Fibroblast of skin of back (primary cell): ENCODE measurements at regions not wholly inside any gene's neighbourhood (a gene's known extent, or its start where the extent isn't known, plus 50 kb on each side); places are given as distances from the start of the nearest gene placed in this dataset.

ENCODE experiments used
- DNase-seq: peaks from one replicate; pipeline ENCODE4 v3.0.0-alpha.2; 2013

DNA sequence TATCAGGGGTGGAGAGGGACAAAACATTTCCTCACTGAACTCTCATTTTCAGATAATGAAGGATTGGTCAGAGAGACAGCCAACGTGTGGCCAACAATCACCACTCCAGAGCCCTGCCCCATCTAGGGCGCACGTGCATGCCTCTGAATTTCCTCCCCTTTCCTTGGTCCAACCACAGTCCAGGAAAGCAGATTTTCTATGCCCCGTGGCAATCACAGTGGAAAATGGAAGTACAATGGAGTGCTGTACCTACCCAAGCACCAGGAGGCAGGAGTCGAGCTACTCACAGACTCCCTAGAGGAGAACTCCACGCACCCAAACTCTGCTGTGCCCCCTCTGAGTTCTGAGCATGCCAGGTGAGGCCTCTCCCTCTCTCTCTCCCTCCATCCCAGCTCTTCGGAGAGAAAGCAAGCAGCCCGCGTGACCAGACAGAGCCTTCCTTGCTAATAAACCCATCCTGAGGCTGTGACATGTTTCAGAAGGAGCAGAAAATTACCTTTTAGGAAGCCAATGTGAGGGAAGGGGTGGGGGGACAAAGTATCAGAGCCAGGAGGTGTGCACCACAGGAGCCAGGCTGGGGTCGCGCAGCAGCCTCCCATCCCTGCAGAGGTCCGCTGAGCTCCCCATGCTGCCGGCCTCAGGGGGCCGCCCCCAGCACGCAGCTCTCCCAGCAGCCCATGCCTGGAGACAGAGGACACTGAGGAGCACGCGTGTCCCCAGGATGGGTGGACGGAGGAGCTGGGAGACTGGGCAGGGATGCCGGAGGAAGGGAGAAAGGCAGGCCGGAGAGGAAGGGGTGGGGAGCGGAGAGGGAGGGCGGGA is 73.4 kb downstream of the PITPNM2 start:
- DNase-seq, result no peak

- DNase-seq, result no peak
Observed at GRCh38 chr12:123076604-123077297, 74.1 kb downstream of the PITPNM2 start.

DNA sequence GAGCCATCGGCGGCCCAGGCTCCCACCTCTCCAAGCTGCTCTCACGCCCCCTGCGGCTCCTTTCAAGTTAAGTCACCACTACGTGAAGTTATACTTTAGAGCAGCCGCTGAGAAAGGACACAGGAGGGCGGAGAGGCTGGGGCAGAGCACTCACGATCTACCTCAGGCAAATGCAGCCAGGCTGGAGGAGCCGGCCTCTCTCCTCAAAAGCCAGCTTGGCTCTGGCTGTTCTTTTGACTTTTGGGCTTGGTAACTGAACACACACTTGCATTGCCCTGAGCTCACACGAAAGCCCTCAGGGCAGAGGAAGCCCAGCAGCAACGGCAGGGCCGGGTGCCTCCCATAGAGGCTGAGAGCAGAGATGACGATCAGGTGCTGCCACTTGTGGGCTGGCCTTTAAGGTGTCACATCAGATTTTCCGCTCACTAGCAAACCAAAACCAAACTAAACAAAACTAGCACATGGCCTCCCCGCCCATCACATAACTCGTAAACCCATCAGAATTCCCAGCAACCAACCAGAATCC is 75.2 kb downstream of the PITPNM2 start:
- DNase-seq, result peak; percentile 38

GRCh38 chr12:123075087-123075645 is 75.7 kb downstream of the PITPNM2 start:
- no peak for DNase-seq

- DNase-seq, result no peak
Observed at GRCh38 chr12:123073962-123074801, 76.7 kb downstream of the PITPNM2 start.

DNA sequence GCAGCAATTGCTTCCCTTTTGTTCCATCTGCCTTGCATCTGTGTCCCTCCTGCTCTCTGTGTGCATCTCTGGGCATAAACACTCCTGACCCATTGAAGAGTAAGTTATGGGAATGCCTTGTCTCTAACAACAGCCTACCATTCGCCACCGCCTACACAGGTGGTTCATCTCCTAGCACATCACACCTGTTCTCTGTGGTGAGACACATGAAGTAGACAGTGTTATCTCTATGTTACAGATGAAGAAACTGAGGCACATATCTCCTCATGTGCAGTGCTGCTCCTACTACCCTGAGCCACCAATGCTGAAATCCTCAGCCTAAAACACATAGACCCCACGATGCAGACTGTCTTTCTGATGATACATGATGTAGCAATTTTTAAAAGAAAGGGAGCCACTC is 77.6 kb downstream of the PITPNM2 start:
- no peak for DNase-seq

DNA sequence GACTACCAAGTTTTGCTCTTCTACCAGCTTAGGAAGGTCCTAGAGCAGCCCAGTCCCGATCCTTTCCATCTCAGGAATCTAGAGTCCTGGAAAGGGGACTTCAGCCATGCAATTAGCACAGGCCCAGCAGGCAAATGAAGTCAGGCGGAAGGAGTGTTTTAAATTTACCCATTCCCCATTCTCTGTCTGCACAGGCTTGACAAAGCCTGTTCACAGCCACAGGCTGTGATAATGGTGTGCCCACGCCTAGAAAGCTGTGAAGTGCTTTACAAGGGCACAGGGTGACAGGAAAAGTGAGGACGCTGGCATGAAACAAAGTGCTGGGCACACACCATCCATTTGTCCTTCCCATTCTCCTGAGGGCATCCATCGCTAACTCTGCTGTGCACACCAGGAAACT is 79.0 kb downstream of the PITPNM2 start:
- no peak for DNase-seq

DNA sequence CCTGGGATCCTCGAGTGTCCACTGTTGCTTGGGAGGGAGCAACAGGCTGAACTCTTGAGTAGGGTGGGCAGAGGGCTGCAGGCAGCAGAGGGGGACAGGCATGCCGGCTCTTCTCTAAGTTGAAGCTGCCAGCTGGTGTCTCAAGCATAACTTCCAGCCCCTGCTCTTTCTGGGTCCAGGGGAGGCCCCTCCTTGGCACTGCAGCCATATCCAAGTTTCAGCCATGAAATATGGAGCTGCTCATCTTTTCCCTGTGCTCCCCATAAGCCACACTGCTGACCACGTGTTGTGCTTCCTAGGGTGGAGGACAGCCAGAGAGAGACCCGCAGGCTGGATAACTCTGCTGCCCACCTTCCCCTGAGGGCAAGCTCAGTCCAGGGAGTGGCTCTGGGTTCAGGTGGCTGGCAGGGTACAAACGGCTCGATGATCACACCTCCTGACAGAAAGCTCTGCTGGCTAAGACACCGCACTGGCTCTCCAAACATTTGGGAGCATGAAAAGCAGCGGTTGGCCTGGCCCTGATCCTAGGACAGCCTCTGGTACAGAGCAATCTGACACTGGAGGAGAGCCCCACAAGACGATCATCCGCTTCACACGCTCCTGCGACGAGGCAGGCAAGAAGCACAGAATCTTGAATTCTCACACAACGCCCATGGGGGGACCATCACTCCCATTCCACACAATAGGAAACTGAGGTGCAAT is 79.6 kb downstream of the PITPNM2 start:
- DNase-seq, result no peak

DNA sequence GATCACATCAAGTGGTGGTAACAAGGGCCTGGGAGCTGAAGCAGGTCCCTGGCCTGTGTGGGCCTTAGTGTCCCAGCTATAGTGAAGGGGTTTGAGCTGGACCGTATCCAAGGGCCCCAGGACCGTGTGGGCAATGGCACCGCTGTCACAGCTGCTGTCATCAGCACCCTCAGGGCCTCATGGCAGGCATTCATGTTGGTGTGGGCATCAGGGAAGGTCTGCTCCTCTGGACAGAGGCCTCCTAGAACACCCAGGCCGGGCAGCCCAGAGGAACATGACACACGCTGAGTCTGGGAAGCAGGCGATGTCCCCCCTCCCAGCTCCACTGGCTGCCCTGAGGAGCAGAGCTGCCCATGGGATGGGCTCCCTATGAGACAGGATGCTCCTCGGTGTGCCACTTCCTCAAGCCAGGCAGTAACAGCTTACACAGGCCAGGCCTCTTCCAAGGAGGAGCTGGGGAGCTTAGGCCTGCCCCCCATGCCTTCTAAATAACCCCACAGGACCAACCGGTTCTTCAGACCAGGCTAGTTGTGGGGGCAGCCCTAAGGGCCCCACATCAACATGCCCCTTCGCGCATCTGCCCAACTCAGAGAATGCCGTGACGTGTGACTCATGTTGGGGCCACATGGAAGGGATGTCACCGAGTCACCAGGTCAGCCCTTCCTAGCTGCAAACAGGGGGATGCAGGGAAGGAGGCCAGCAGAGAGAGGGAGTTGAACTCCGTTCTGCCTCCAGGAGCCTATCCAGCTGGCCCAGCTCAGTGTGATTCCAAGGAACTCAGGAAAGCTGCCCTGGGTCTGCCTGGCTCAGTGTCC is 80.4 kb downstream of the PITPNM2 start:
- DNase-seq, result no peak

- no peak for DNase-seq
Observed at GRCh38 chr12:123069436-123070266, 81.2 kb downstream of the PITPNM2 start.

DNA sequence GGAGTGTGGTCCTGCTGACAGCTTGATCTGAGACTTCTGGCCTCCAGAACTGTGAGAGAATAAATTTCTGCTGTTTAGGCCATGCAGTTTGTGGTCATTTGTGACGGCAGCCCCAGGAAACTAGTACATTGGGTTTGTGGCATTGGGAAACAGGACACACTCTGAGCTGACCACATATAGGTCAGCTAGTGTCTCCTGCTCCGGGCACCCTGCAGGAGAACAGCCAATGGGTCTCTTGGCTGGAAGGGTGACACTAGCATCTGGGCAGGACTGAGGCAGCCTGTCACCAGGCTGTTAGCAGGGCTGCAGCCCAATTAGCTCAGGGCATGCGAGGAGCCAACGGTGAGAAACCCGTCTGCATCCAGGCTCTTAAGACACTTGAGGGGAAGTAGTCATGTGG is 83.2 kb downstream of the PITPNM2 start:
- no peak for DNase-seq

DNA sequence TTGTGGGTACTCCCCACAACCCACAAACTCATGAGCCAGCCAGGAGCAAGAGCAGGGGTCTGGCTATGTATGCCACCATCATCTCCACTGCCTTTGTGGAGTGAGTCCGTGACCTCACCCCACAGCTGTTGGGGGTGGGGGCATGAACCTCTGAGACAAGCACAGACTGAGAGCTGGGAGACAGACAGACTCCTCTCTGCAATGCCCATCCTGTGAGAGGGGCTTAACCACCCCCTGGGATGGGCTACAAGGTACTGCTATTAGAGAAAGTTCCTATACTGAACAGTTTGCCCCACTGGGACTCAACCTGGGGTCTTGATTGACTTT is 84.5 kb downstream of the PITPNM2 start:
- DNase-seq, result no peak

GRCh38 chr12:123065676-123066383 is 85.1 kb downstream of the PITPNM2 start:
- DNase-seq, result no peak

DNA sequence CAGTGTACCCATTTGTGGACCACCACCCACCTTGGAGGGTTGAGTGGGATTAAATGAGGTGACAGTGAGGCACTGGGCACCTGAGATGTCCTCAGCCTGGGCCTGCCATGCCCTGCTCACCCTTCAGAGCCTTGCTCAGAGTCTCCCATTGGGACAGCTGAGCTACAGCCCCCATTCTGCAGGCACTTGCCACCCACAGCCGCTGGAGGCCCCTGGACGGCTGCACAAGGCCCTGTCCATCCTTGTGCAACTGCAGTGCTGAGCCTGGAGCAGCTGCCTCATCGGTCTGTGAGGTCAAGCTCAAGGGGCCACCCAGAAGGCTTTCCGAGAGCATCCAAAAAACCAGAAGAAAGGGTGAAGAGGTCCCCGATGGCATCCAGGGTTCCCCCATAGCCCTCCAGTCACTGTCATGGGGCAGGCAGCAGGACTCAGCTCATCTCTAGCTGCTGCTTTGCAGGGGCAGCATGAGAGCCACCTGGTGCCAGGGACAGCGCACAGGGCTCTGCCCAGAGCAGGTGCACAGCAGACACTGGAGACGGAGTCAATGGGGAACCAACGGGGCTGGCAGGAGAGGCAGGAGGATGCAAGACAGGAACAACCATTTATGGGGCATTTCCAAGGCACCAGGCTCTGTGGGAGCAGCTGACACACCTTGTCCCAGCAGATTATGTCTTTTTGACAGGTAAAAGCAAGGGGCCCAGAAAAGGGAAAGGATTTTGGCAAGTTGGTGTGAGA is 84.6 kb downstream of the ARL6IP4 start:
- no peak for DNase-seq

- no peak for DNase-seq
Observed at GRCh38 chr12:123064366-123064765, 83.9 kb downstream of the ARL6IP4 start.

DNA sequence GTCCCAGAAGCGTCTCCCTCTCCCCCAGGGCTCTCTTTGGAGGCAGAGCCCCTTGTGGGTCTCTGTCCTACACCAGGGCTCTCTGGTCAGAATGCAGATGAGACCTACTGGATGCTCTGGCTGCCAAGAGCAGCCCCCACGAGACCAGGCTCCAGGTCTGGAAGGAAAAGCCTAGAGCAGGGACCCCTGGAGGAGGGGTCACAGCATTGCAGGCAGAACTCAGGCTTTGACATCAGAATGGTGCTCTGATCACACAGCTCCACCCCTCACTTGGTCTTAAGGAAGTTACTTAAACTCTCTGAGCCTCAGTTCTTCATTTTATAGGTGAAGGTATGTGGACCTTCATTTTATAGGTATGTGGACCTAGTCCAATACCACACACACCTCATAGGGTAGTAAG is 83.1 kb downstream of the ARL6IP4 start:
- peak; percentile 22 for DNase-seq

DNA sequence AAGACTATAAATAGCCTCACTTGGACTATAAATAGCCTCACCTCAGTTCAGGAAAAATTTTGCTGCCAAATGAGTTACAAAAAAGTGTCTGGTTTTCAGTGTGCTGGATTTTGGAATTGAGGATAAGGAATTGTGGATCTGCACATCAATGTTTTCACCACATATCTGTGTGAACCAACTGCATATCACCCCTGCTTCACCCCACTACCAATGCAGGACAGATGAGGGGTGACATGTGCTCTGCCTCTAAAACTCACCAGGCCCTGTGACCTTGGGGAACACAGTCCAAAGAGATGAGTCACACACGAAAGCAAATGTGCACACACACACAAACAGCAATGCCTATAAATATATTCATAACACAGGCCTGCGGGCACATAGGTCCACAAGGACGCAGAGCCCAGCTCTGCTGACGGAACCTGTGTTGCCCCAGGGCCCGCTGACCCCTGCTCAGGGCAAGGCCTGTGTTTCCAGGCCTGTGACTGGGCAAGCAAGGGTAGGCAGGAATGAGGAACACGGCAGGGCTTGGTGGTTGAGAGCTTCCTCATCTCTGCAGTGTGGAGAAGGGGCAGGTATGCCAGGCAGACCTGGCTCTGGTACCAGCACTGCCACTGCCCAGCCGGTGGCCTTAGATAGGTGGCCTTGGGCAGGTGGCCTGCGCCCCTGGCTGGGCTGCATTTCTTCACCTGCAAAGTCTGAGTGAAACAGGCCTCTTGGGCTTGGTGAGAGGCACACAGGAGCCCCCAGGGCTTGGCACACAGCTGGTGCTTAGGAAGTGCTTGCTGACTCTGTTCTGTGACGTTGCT is 82.4 kb downstream of the ARL6IP4 start:
- peak; percentile 65 for DNase-seq
